HCT116 (cell line): ENCODE measurements at regions not wholly inside any gene's neighbourhood (a gene's known extent, or its start where the extent isn't known, plus 50 kb on each side); places are given as distances from the start of the nearest gene placed in this dataset.

Experiments
- ATAC-seq: fragments of 200-7000 bp; cut with Tn5 transposase; 2 replicates; pipeline ENCODE4 v1.9.1; 2020; ENCODE audit warnings: mild to moderate bottlenecking, moderate library complexity
- BruUV-seq: library from RNA; stranded (reverse); fragments of 400-500 nt; replicated peaks from 2 replicates; lab custom pipeline; 2021; lab: Mats Ljungman, UMichigan
- CTCF ChIA-PET: fragments of 300-600 bp; sonication (Branson Sonifier 250); formaldehyde crosslinking; loops from one replicate; lab custom pipeline; 2021; ENCODE audit warnings: antibody characterized with exemption; lab: Charles Lee
- POLR2A ChIA-PET: fragments of 300-600, 350-600 bp; sonication (Branson Sonifier 250); formaldehyde crosslinking; loops from one replicate; lab custom pipeline; 2021; ENCODE audit warnings: antibody characterized with exemption; lab: Charles Lee
- RAD21 ChIA-PET, 2 experiments: fragments of 300-600 bp; sonication (Branson Sonifier 250); formaldehyde crosslinking; loops; one replicate each; lab custom pipeline; 2023; ENCODE audit warnings: low total read pairs in 2 of 2; ENCODE audit not compliant: uncharacterized antibody in 2 of 2, unreplicated experiment in 2 of 2, low non-redundant PET in 1 of 2; lab: Charles Lee
- DNase-seq: peaks from one replicate; pipeline ENCODE4 v3.0.0-alpha.2; 2010; ENCODE audit warnings: low read depth, low spot score
- H2AFZ ChIP-seq: fragments of 200-600 bp; shearing (Covaris generic), sonication (generic); 2 replicates; pipeline ENCODE4 v1.6.1; 2017; ENCODE audit warnings: low read depth, mixed run types, mixed read lengths, antibody characterized with exemption, low read length; ENCODE audit not compliant: poor library complexity, severe bottlenecking
- H3K27ac ChIP-seq: 2 replicates; pipeline ENCODE4 v1.5.1; 2012; ENCODE audit warnings: low read depth, low read length
- H3K27me3 ChIP-seq: fragments of 200-600 bp; sonication (generic); 2 replicates; pipeline ENCODE4 v1.6.1; 2016; ENCODE audit warnings: mixed run types, low read length, mixed read lengths; ENCODE audit not compliant: insufficient read depth
- H3K36me3 ChIP-seq, 2 experiments: fragments of 200-500 bp in 1 of 2; fragments of 200-600 bp in 1 of 2; sonication (Bioruptor generic) in 1 of 2; sonication (generic) in 1 of 2; 2 replicates each; pipeline versions ENCODE4 v1.5.1 to v1.6.1; 2014 to 2016; ENCODE audit warnings: low read length in 2 of 2, inconsistent platforms in 1 of 2, mixed read lengths in 1 of 2, mixed run types in 1 of 2; ENCODE audit not compliant: insufficient read depth in 2 of 2, control insufficient read depth in 1 of 2
- H3K4me1 ChIP-seq, 2 experiments: fragments of 200-600 bp in 1 of 2; sonication (generic) in 1 of 2; 2 replicates each; pipeline versions ENCODE4 v1.5.1 to v1.6.1; 2012 to 2017; ENCODE audit warnings: low read length in 2 of 2, inconsistent platforms in 1 of 2, mild to moderate bottlenecking in 1 of 2, mixed read lengths in 1 of 2, mixed run types in 1 of 2, moderate library complexity in 1 of 2; ENCODE audit not compliant: insufficient read depth in 2 of 2, control insufficient read depth in 1 of 2
- H3K4me2 ChIP-seq: fragments of 200-600 bp; sonication (generic); 2 replicates; pipeline ENCODE4 v1.6.1; 2017; ENCODE audit warnings: mixed run types, low read length, mixed read lengths
- H3K4me3 ChIP-seq, 2 experiments: fragments of 200-600 bp in 1 of 2; sonication (generic) in 1 of 2; replicated peaks in 1 of 2; 2 replicates each; pipeline ENCODE4 v1.5.1; 2011 to 2016; ENCODE audit warnings: low read length in 2 of 2, control low read depth in 1 of 2, low read depth in 1 of 2, mild to moderate bottlenecking in 1 of 2, mixed read lengths in 1 of 2, mixed run types in 1 of 2
- H3K79me2 ChIP-seq: fragments of 200-600 bp; sonication (generic); 2 replicates; pipeline ENCODE4 v1.6.1; 2017; ENCODE audit warnings: mild to moderate bottlenecking, mixed run types, low read length, moderate library complexity, mixed read lengths; ENCODE audit not compliant: insufficient read depth
- H3K9ac ChIP-seq: fragments of 200-600 bp; sonication (generic); 2 replicates; pipeline ENCODE4 v1.6.1; 2016; ENCODE audit warnings: low read length, mixed read lengths
- H3K9me2 ChIP-seq: fragments of 200-600 bp; sonication (generic), shearing (Covaris generic); 2 replicates; pipeline ENCODE4 v1.6.1; 2017; ENCODE audit warnings: mixed run types, mild to moderate bottlenecking, moderate library complexity; ENCODE audit not compliant: insufficient read depth
- H3K9me3 ChIP-seq, 2 experiments: fragments of 200-500 bp in 1 of 2; fragments of 200-600 bp in 1 of 2; sonication (Bioruptor generic) in 1 of 2; sonication (generic) in 1 of 2; 2 replicates each; pipeline ENCODE4 v1.6.1; 2014 to 2017; ENCODE audit warnings: low read length in 2 of 2, mixed read lengths in 2 of 2, inconsistent platforms in 1 of 2, low read depth in 1 of 2, mild to moderate bottlenecking in 1 of 2, mixed run types in 1 of 2, moderate library complexity in 1 of 2; ENCODE audit not compliant: control insufficient read depth in 1 of 2, insufficient read depth in 1 of 2
- H4K20me1 ChIP-seq: fragments of 200-600 bp; sonication (generic), shearing (Covaris generic); 2 replicates; pipeline ENCODE4 v1.6.1; 2017; ENCODE audit warnings: mixed run types, mild to moderate bottlenecking, moderate library complexity; ENCODE audit not compliant: insufficient read depth
- ATF3 ChIP-seq: IDR thresholded peaks from 2 replicates; pipeline ENCODE4 v1.6.1; 2012
- CBX3 ChIP-seq: IDR thresholded peaks from 2 replicates; pipeline ENCODE4 v1.6.1; 2012; ENCODE audit warnings: low read depth
- CEBPB ChIP-seq: IDR thresholded peaks from 2 replicates; pipeline ENCODE4 v1.6.1; 2012; ENCODE audit warnings: low read depth
- CTCF ChIP-seq, 3 experiments: fragments of 200-600 bp in 1 of 3; sonication (generic) in 1 of 3; IDR thresholded peaks in 2 of 3; conservative IDR thresholded peaks in 1 of 3; 2 replicates each; pipeline ENCODE4 v1.5.1; 2012 to 2017; ENCODE audit warnings: low read depth in 2 of 3, low read length in 2 of 3, antibody characterized with exemption in 1 of 3, borderline replicate concordance in 1 of 3, control low read depth in 1 of 3, mild to moderate bottlenecking in 1 of 3, mixed read lengths in 1 of 3, mixed run types in 1 of 3, moderate library complexity in 1 of 3; ENCODE audit not compliant: insufficient read depth in 1 of 3
- ELF1 ChIP-seq: IDR thresholded peaks from 2 replicates; pipeline ENCODE4 v1.6.1; 2012; ENCODE audit warnings: low read depth, borderline replicate concordance
- FOSL1 ChIP-seq: IDR thresholded peaks from 2 replicates; pipeline ENCODE4 v1.6.1; 2012; ENCODE audit warnings: low read depth
- JUND ChIP-seq: IDR thresholded peaks from 2 replicates; pipeline ENCODE4 v1.6.1; 2012
- MAX ChIP-seq: IDR thresholded peaks from 2 replicates; pipeline ENCODE4 v1.6.1; 2012
- POLR2A ChIP-seq: IDR thresholded peaks from 2 replicates; pipeline ENCODE4 v1.7.0; 2011; ENCODE audit warnings: borderline replicate concordance; ENCODE audit not compliant: insufficient read depth, insufficient read length; ENCODE audit errors: extremely low read depth
- POLR2AphosphoS5 ChIP-seq: IDR thresholded peaks from 2 replicates; pipeline ENCODE4 v1.6.1; 2011; ENCODE audit warnings: mild to moderate bottlenecking, low read depth, low read length, moderate library complexity
- RAD21 ChIP-seq: IDR thresholded peaks from 2 replicates; pipeline ENCODE4 v1.6.1; 2012; ENCODE audit warnings: low read depth, mild to moderate bottlenecking
- REST ChIP-seq: IDR thresholded peaks from 2 replicates; pipeline ENCODE4 v1.6.1; 2012; ENCODE audit warnings: low read depth
- SP1 ChIP-seq: IDR thresholded peaks from 2 replicates; pipeline ENCODE4 v1.6.1; 2012; ENCODE audit warnings: low read depth
- SRF ChIP-seq: IDR thresholded peaks from 2 replicates; pipeline ENCODE4 v1.6.1; 2012; ENCODE audit warnings: low read depth
- ZFX ChIP-seq: fragments of 450-650 bp; IDR thresholded peaks from 2 replicates; pipeline ENCODE4 v1.6.1; 2017
- intact Hi-C: fragments of 100-400 bp; cut with micrococcal nuclease; formaldehyde crosslinking; loops from 2 replicates; pipeline ENCODE4 v1.10.0; 2022

GRCh38 chr7:89928451-89928850, 225.8 kb upstream of the STEAP1 start (continued):
- TF ChIP-seq POLR2AphosphoS5, result no peak
- TF ChIP-seq ZFX, result no peak
- TF ChIP-seq ELF1, result no peak
- TF ChIP-seq RAD21, result no peak
- no peak for TF ChIP-seq CEBPB

GRCh38 chr7:89934101-89934500, 220.2 kb upstream of the STEAP1 start:
- Histone ChIP-seq H3K27ac (no peak overlapping the region), H3K9me2 (no peaks in the 10 kb centered on the region), H3K27me3 (no peaks in the 10 kb centered on the region), H3K79me2 (no peaks in the 10 kb centered on the region), H4K20me1 (no peaks in the 10 kb centered on the region), H3K4me1 (no peaks in the 10 kb centered on the region), H3K4me2 (no peak overlapping the region), H3K9me3 (no peaks in the 10 kb centered on the region), H3K4me3 (no peak overlapping the region), H3K9ac (no peak overlapping the region), H3K36me3 (no peaks in the 10 kb centered on the region), H2AFZ (no peak overlapping the region)
- no peak for ATAC-seq
- no peak for DNase-seq
- intact Hi-C loops, result no loop called here
- CTCF ChIA-PET, result no interaction called here
- BruUV-seq, result no TSS peak
- RAD21 ChIA-PET, result no interaction called here
- POLR2A ChIA-PET, result no interaction called here
- TF ChIP-seq POLR2A, result no peak
- TF ChIP-seq SP1, result no peak
- TF ChIP-seq, all 23 proteins: peak for 0

GRCh38 chr7:89943525-89944050, 210.7 kb upstream of the STEAP1 start:
- ChIA-PET RAD21 (no interaction called here), CTCF (no interaction called here), POLR2A (no interaction called here)
- Histone ChIP-seq H3K36me3 (no peaks in the 10 kb centered on the region), H3K9me3 (no peaks in the 10 kb centered on the region), H3K4me3 (no peak overlapping the region), H3K4me2 (no peak overlapping the region), H2AFZ (no peak overlapping the region), H3K4me1 (no peaks in the 10 kb centered on the region), H3K9ac (no peak overlapping the region), H3K79me2 (no peaks in the 10 kb centered on the region), H3K27ac (no peak overlapping the region), H3K27me3 (peaks cover 5% of the 10 kb centered on the region; the same call in 1 of the 2 replicates), H3K9me2 (no peaks in the 10 kb centered on the region), H4K20me1 (no peaks in the 10 kb centered on the region; the same call in 1 of the 2 replicates)
- intact Hi-C loops, result no loop called here
- no TSS peak for BruUV-seq
- no peak for ATAC-seq
- no peak for DNase-seq
- no peak for TF ChIP-seq ZFX
- TF ChIP-seq REST, result no peak
- no peak for TF ChIP-seq RAD21
- no peak for TF ChIP-seq CBX3
- no peak for TF ChIP-seq FOSL1
- TF ChIP-seq CEBPB, result no peak
- no peak for TF ChIP-seq CTCF (IDR thresholded peaks at IDR 0.05 in 2 of 3, conservative IDR thresholded peaks at IDR 0.05 in 1 of 3; ENCODE audit: borderline replicate concordance in 1 of 3, insufficient read depth in 1 of 3, low read depth in 2 of 3, low read length in 2 of 3)
- TF ChIP-seq JUND, result no peak
- no peak for TF ChIP-seq SRF
- TF ChIP-seq ATF3, result no peak
- TF ChIP-seq MAX, result no peak
